GM15510 (cell line): ENCODE measurements at regions not wholly inside any gene's neighbourhood (a gene's known extent, or its start where the extent isn't known, plus 50 kb on each side); places are given as distances from the start of the nearest gene placed in this dataset.

Experiments used
- POLR2A ChIP-seq: IDR thresholded peaks from 3 replicates; pipeline ENCODE4 v1.6.1; 2011; ENCODE audit warnings: borderline replicate concordance; ENCODE audit not compliant: insufficient read length; ENCODE audit errors: extremely low read depth

DNA sequence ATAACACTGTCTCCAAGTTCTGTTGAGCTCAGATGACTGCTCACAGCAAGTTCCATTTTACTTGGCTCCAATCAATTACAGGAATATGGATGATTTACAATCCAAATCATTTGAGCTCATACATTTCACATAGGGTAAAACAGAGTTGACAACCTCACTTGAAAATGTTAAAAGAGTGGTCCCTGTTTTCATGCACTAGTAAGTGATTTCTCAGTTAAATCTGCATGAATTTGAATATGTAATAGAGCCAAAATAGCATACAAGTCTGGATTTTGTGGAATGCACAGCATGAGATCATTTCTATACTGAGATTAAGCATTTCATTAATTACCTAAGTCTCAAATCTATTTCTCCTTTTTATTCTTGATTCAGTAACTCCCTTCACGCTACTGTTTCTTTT is 217.6 kb downstream of the SIM1 start:
- no peak for TF ChIP-seq POLR2A

DNA sequence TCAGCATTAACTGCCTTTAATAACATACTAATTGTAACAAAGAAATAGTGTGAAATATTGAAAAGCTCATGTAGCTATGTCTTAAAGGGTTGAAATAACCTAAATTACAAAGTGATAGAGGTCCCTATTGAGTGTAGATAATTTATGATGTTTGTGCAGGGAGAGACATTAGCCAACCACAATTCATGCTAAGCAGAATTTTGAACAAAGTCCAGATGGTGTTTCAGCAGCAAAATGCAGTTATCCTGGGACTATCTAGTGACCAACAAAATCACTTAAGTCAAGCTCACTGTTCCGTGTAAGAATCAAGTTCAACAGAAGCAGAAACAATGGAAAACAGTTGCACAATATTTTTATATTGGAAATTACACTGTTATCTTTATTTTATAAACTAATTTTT is 218.5 kb downstream of the SIM1 start:
- TF ChIP-seq POLR2A, result no peak

DNA sequence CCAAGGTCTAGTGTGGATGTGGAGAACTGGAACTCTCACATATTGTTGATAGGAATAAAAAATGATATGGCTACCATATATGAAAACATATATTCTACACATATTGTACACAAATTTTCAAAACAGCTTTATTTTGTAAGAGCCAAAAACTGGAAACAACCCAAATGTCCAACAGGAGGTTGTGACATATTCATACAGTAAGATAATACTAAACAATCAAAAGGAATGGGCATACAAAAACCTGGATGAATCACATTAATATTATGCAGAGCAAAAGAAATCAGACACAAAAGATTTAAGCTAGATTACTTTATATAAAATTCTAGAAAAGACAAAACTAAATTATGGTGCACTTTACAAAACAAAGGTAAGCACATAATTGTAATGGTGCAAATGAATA is 223.9 kb downstream of the SIM1 start:
- TF ChIP-seq POLR2A, result no peak

DNA sequence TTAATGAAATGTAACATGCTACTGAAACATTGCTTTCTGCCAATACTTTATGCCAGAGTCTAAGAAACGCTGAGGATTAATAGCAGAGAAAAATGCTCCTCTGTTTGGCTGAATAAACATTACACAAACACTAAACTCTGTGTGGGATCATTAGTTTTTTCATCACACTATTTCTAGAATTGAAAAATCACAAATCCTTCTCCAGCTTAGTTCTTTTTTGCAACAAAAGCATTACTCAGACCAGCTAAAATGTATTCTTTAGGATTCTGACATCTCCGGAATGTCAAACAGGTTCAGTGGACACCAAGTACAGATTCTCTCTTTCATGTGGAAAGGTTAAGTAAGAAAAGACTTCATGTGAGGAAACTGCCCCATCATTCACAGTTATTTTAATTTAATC is 226.9 kb downstream of the SIM1 start:
- TF ChIP-seq POLR2A, result no peak

DNA sequence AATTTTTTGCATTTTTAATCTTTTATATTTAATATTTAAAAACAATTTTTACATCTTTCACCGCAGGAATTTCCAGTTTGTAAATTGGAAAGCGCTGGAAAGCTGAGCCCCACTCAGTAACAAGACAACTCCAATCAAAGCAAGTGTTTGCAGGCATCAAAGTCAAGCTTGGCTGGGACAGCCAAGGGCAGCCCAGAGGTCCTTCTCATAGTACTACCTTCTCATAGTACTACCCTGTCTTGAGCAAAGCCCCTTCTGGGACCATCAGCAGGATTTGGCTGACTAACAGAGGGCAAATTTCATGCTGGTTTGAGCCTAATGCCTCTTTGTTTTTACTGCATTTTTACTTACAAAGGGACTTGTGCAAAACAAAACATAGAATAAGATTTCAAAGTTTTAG is 228.3 kb downstream of the SIM1 start:
- TF ChIP-seq POLR2A, result no peak

DNA sequence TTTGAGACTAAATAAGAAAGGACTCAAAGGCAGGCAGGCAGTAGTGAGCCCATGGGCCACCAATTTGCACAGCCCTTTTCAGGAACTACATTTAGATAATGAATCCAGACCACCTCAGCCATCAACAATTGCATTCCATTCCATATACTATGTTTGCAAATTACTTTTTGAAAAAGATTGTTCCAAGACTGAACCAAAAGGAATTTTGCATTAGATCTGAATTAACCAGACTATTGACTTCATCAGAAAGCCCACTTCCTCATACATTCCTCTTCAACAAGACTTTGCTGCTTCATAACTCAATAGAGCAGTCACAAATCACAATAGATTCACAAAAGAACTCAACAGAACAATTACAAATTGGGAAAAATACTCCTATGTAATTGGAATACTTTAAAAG is 229.1 kb downstream of the SIM1 start:
- no peak for TF ChIP-seq POLR2A

DNA sequence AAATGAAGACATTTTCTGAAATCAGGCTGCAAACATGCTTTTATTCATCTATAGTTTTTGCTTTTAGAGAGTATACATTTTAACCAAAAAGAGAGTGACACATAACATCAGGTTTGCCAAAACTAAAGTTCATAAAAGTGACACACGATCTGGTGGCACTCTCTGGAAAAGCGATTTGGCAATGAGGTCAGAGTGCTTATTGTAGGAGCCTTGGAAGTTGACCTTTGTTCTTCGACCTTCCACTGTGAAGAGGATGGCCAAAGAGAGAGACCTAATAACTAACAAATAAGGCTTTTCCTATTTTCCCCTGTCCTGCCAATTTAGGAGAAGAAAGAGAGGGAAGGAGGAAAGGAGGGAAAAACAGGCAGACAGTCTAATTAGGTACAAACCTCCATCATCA is 230.1 kb downstream of the SIM1 start:
- TF ChIP-seq POLR2A, result no peak

DNA sequence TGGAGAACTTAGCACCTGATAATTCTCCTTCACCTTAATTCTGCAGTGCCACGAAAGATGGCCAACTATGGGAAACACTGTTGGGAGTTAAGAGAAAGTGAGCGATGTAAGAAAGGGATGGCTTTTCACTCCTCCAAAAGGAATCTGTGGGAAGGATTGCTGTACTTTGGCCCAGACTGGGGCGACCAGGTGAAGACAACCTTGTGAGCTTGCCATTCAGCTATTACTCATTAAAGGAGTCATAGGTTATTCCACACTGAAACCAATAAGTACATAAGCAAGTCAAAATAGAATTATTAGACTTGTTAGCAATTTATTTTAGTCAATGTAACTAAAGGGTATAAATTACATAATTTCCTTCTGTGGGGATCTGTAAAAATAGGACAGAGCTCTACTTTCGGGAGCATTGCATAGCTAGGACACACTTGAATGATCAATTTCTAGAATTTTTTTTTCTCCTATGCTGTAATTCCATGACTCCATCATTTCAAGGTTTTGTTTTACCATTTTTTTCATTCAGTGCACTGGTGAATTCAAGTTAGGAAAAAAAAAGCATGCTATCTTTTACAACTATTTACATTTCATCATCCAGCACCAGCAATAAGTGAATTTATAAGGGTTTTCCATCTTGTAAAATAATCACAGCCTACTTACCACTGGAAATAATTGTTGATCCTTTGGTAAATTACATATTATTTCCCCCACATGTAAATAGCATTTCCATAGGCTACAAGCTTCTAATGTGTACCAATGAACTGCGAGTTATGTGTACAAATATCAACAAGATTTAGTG is 231.7 kb downstream of the SIM1 start:
- no peak for TF ChIP-seq POLR2A

DNA sequence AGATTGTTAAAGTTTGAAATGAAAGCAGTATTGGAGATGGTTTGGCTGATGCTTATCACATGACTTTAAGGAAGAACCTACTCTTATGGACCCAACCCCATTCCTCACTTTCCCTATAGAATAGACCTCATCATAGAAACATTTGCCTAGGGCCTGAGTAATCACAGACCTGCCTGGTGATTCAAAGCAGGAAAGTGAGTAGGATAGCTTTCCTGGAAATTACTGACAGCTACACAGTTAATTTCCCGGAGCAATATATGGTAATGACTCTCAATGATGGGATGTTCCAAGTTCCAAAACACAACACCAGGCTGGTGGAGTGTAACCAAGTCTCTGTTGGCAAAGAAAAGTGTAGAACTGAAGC is 233.8 kb downstream of the SIM1 start:
- TF ChIP-seq POLR2A, result no peak

DNA sequence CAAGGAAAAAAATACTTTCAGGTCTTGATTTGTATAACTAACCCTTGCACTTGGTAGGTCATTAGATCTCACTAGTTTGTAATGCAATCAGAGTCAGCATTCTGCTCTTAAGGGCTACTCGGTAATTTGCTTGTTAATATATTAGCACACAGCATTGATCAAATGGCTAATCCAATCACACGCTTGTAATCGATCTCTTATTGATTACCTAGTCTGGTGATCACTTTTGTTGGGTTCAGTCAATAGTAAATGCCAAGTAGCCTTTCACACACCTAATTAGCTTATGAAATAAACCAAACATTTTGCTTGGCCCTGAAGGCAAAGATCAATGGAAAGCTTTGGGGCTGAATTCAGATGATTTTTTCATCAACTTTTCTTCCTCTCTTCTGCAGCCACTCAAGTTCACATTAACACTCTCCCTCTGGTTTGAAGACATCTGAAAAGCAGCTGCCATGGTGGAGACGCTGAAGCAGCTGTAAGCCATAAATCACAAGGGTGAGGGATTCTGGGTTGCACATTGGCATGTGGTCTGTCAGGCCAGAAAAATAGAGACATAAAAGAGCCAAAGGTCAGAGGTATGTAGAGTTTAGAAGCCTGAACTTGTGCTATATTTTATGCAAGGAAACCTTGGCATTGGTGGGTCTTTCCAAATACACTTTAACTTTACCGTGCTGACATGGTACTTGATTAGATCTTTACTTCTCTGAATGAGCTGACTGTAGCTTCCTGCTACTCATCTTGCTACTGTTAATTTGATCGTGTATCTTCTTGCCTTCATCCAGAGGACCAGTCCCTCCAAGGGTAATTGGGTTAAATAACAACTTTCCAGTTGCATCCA is 234.4 kb downstream of the SIM1 start:
- no peak for TF ChIP-seq POLR2A

DNA sequence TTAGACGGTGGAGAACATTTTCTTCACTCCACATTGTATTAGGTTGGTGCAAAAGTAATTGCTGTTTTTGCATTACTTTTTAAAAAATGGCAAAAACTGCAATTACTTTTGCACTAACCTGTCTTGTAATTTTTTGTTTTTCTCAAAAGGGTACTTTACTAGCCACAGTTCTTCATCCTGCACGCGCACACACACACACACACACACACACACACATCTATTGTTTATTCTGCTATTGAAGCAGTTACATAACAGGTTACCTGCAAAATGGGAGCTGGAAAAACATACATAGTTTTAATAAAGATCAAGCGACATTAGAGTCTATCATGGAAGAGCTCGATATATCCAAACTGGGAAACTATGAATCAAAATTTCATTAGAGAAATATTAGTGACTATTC is 235.2 kb downstream of the SIM1 start:
- no peak for TF ChIP-seq POLR2A

DNA sequence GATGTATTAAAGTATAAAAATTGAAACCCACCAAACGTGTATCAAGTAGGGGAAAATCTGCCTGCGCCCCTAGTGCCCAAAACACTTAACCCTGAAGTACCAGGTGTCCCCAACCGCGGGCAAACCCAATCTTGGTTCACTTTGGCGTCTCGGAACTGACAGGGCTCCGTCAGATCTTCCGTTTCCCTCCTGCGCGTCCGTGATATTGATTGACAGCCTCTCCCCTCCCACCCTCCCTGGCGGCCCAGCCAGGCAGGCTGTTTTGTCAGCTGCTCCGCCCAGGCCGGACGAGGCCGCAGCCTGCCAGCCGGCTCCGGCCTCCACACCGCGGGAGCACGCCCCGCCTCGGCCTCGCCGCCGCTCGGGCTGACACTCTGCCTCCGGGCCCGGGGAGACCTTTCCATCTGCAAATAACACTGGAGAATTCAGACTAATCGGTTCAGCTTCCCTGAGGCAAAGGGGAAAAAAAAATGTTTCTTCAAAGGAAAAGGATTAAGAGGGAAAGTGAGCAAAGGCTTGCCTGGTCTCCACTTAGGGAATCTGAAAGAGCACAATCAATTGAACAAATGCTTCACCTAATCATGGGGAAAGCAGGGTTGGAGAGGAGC is 234.9 kb upstream of the MCHR2 start:
- peak; percentile 45 for TF ChIP-seq POLR2A

DNA sequence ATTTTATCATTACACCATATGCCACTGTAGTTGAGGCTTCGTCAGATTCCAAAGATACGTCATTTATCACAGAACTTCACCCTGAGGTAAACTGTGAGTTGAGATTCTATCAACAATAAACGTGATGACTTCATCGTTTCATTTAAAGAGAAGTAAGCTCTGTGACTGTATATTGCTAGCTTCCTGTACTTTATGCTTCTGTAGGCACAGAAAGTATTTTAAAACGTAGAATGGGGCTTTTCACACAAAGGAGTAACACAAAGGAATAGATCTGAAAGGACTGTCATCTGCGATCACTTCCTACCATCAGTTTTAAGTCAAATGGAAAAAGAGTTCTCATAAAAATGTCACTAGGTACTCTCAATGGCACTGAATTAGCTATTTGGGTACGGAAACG is 234.4 kb upstream of the MCHR2 start:
- TF ChIP-seq POLR2A, result no peak

DNA sequence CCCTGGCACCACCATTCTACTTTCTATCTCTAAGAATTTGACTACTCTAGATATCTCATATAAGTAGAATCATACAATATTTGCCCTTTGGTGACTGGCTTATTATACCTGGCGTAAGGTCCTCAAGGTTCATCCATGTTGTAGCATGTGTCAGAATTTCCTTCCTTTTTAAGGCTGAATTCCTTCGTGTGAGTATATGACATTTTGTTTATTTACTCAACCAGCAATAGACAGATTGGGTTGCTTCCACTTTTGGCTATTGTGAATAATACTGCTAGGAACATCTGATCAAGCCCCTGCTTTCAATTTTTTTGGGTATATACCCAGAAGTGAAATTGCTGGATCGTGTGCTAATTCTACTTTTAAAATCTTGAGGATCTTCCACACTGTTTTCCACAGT is 232.8 kb upstream of the MCHR2 start:
- TF ChIP-seq POLR2A, result no peak

DNA sequence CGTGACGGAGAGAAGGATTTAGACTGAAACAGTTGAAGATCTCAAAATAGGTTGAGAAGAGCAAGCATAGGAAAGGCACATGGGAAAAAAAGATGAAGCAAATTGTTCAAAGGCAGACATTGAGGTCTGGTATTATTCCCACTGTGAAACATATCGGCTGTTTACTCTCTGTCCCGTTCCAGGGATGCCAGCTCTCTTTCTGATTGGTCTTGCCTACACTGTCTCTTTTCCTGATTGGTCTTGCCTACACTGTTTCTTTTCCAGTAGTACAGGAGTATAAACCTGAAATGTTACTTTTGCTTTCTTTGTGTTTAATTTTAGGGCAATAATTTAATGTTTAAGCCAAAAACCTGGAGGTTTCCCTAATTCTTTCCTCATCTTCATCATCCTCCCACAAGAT is 226.5 kb upstream of the MCHR2 start:
- no peak for TF ChIP-seq POLR2A
